ENCODE measurements at regions not wholly inside any gene's neighbourhood (a gene's known extent, or its start where the extent isn't known, plus 50 kb on each side); places are given as distances from the start of the nearest gene placed in this dataset.

- TF ChIP-seq CTCF (IDR thresholded peaks at IDR 0.05; ENCODE audit: extremely low read depth in 1 of 2, insufficient read depth in 1 of 2, low read depth in 1 of 2, low read length in 2 of 2) (no peak), MAX (IDR thresholded peaks at IDR 0.05; ENCODE audit: insufficient read depth, insufficient read length) (no peak), EZH2 (IDR thresholded peaks at IDR 0.05; ENCODE audit: borderline replicate concordance, low read depth, low read length, severe bottlenecking) (no peak), MYC (IDR thresholded peaks at IDR 0.05; ENCODE audit: low read depth, low read length) (no peak), POLR2A (IDR thresholded peaks at IDR 0.05; ENCODE audit: low read depth, low read length) (no peak), POLR2AphosphoS5 (IDR thresholded peaks at IDR 0.05; ENCODE audit: insufficient read depth, low read depth, low read length) (no peak), FOS (IDR thresholded peaks at IDR 0.05; ENCODE audit: borderline replicate concordance, insufficient read depth, low read length) (no peak)
Observed at GRCh38 chr9:106296426-106296825, 566.5 kb upstream of the ZNF462 start.
